Neural cell (in vitro differentiated cells): ENCODE measurements at regions not wholly inside any gene's neighbourhood (a gene's known extent, or its start where the extent isn't known, plus 50 kb on each side); places are given as distances from the start of the nearest gene placed in this dataset.

ENCODE experiments used
- H2AFZ ChIP-seq: fragments of 200-600, 300-800 bp; sonication (generic), shearing (Covaris generic); 2 replicates; pipeline ENCODE4 v1.6.0; 2014; ENCODE audit warnings: low read depth, mild to moderate bottlenecking, antibody characterized with exemption, low read length, moderate library complexity
- H3F3A ChIP-seq: fragments of 200-600 bp; shearing (Covaris generic); 2 replicates; pipeline ENCODE4 v1.6.1; 2016; ENCODE audit warnings: mild to moderate bottlenecking, moderate library complexity, mixed read lengths, antibody characterized with exemption, low read length; ENCODE audit not compliant: insufficient read depth, poor library complexity, severe bottlenecking
- H3K27ac ChIP-seq: fragments of 200-600, 300-800 bp; sonication (generic), shearing (Covaris generic); 2 replicates; pipeline ENCODE4 v1.5.1; 2014; ENCODE audit warnings: mild to moderate bottlenecking, low read length, moderate library complexity
- H3K27me3 ChIP-seq: fragments of 300-800, 200-600 bp; sonication (generic), shearing (Covaris generic); 2 replicates; pipeline ENCODE4 v1.6.0; 2014; ENCODE audit warnings: mild to moderate bottlenecking, low read depth, low read length, moderate library complexity; ENCODE audit not compliant: insufficient read depth
- H3K36me3 ChIP-seq: fragments of 300-800, 200-600 bp; sonication (generic), shearing (Covaris generic); 2 replicates; pipeline ENCODE4 v1.5.1; 2014; ENCODE audit warnings: mild to moderate bottlenecking, antibody characterized with exemption, low read length, moderate library complexity; ENCODE audit not compliant: insufficient read depth
- H3K4me2 ChIP-seq: fragments of 300-800, 200-600 bp; sonication (generic), shearing (Covaris generic); 2 replicates; pipeline ENCODE4 v1.6.0; 2014; ENCODE audit warnings: mild to moderate bottlenecking, low read length
- H3K4me3 ChIP-seq: fragments of 300-800, 200-600 bp; sonication (generic), shearing (Covaris generic); 2 replicates; pipeline ENCODE4 v1.5.1; 2014; ENCODE audit warnings: mild to moderate bottlenecking, low read length, moderate library complexity
- H3K79me2 ChIP-seq: fragments of 200-600 bp; shearing (Covaris generic); replicated peaks from 2 replicates; pipeline ENCODE4 v1.6.0; 2014; ENCODE audit warnings: mild to moderate bottlenecking, low read length, moderate library complexity; ENCODE audit not compliant: insufficient read depth
- H3K9ac ChIP-seq: fragments of 300-800, 200-600 bp; sonication (generic), shearing (Covaris generic); 2 replicates; pipeline ENCODE4 v1.6.1; 2016; ENCODE audit warnings: mild to moderate bottlenecking, low read length, mixed read lengths
- H3K9me2 ChIP-seq: fragments of 200-600 bp; shearing (Covaris generic); 2 replicates; pipeline ENCODE4 v1.6.1; 2016; ENCODE audit warnings: mild to moderate bottlenecking, low read length, mixed read lengths; ENCODE audit not compliant: insufficient read depth
- H3K9me3 ChIP-seq: fragments of 200-600, 300-800 bp; sonication (generic), shearing (Covaris generic); 2 replicates; pipeline ENCODE4 v1.6.1; 2016; ENCODE audit warnings: mild to moderate bottlenecking, mixed run types, low read length, moderate library complexity, mixed read lengths
- H4K20me1 ChIP-seq: fragments of 200-600 bp; shearing (Covaris generic); 2 replicates; pipeline ENCODE4 v1.6.1; 2016; ENCODE audit warnings: mild to moderate bottlenecking, mixed run types; ENCODE audit not compliant: insufficient read depth
- CTCF ChIP-seq: fragments of 450-650 bp; IDR thresholded peaks from 2 replicates; pipeline ENCODE4 v1.5.1; 2014; ENCODE audit warnings: antibody characterized with exemption, mild to moderate bottlenecking, moderate library complexity; ENCODE audit not compliant: poor library complexity, severe bottlenecking
- EP300 ChIP-seq: fragments of 450-650 bp; conservative IDR thresholded peaks from 2 replicates; pipeline ENCODE4 v1.6.1; 2014; ENCODE audit warnings: antibody characterized with exemption, mild to moderate bottlenecking, moderate library complexity; ENCODE audit not compliant: poor library complexity, severe bottlenecking
- EZH2 ChIP-seq: fragments of 200-600, 300-800 bp; shearing (Covaris generic), sonication (generic); IDR thresholded peaks from 2 replicates; pipeline ENCODE4 v1.6.1; 2014; ENCODE audit warnings: antibody characterized with exemption, low read length, borderline replicate concordance, mild to moderate bottlenecking; ENCODE audit not compliant: insufficient read depth, poor library complexity, severe bottlenecking
- MXI1 ChIP-seq: fragments of 450-650 bp; conservative IDR thresholded peaks from 2 replicates; pipeline ENCODE4 v1.6.1; 2014; ENCODE audit warnings: antibody characterized with exemption, mild to moderate bottlenecking; ENCODE audit not compliant: poor library complexity, severe bottlenecking
- POLR2AphosphoS5 ChIP-seq: IDR thresholded peaks from 2 replicates; pipeline ENCODE4 v1.6.1; 2012
- RAD21 ChIP-seq: fragments of 450-650 bp; conservative IDR thresholded peaks from 2 replicates; pipeline ENCODE4 v1.6.1; 2014; ENCODE audit warnings: antibody characterized with exemption, mild to moderate bottlenecking, moderate library complexity
- REST ChIP-seq: IDR thresholded peaks from 2 replicates; pipeline ENCODE4 v1.6.1; 2012; ENCODE audit warnings: borderline replicate concordance
- SMC3 ChIP-seq: fragments of 450-650 bp; conservative IDR thresholded peaks from 2 replicates; pipeline ENCODE4 v1.6.1; 2014; ENCODE audit warnings: antibody characterized with exemption, mild to moderate bottlenecking, moderate library complexity; ENCODE audit not compliant: poor library complexity
- TAF1 ChIP-seq: IDR thresholded peaks from 2 replicates; pipeline ENCODE4 v1.6.1; 2012; ENCODE audit warnings: low read depth

- Histone ChIP-seq H3K27ac (no peak overlapping the region), H4K20me1 (no peaks in the 10 kb centered on the region), H3K27me3 (no peaks in the 10 kb centered on the region), H2AFZ (no peak overlapping the region), H3K4me2 (no peak overlapping the region), H3K79me2 (no peaks in the 10 kb centered on the region), H3K9me2 (no peaks in the 10 kb centered on the region), H3F3A (no peaks in the 10 kb centered on the region), H3K9me3 (no peaks in the 10 kb centered on the region), H3K9ac (no peak overlapping the region), H3K36me3 (no peaks in the 10 kb centered on the region), H3K4me3 (no peak overlapping the region)
- no peak for TF ChIP-seq TAF1
- no peak for TF ChIP-seq MXI1
- TF ChIP-seq EP300: no peak
Observed at GRCh38 chr5:4196744-4197143, 601.1 kb downstream of the IRX1 start.

GRCh38 chr5:4197151-4197550 lies 601.5 kb downstream of the IRX1 start:
- H3K27me3 ChIP-seq: no peaks in the 10 kb centered on the region
- no peaks in the 10 kb centered on the region for H3K36me3 ChIP-seq
- no peaks in the 10 kb centered on the region for H3F3A ChIP-seq
- no peak overlapping the region for H3K4me3 ChIP-seq
- no peak overlapping the region for H3K4me2 ChIP-seq
- H3K9ac ChIP-seq: no peak overlapping the region
- no peaks in the 10 kb centered on the region for H4K20me1 ChIP-seq
- no peaks in the 10 kb centered on the region for H3K9me2 ChIP-seq
- H3K79me2 ChIP-seq: no peaks in the 10 kb centered on the region
- no peaks in the 10 kb centered on the region for H3K9me3 ChIP-seq
- TF ChIP-seq EZH2: no peak
- TF ChIP-seq REST: no peak
- no peak for TF ChIP-seq POLR2AphosphoS5
- TF ChIP-seq MXI1: no peak
- TF ChIP-seq CTCF: no peak
- no peak for TF ChIP-seq TAF1
- TF ChIP-seq RAD21: no peak
- TF ChIP-seq EP300: no peak
- no peak for TF ChIP-seq SMC3
- H2AFZ ChIP-seq: no peak overlapping the region
- no peak overlapping the region for H3K27ac ChIP-seq

- H3K4me3 ChIP-seq: no peak overlapping the region
- no peaks in the 10 kb centered on the region for H4K20me1 ChIP-seq
- H3K79me2 ChIP-seq: no peaks in the 10 kb centered on the region
- no peaks in the 10 kb centered on the region for H3F3A ChIP-seq
- no peaks in the 10 kb centered on the region for H3K9me3 ChIP-seq
- H3K27ac ChIP-seq: no peak overlapping the region
- H3K36me3 ChIP-seq: no peaks in the 10 kb centered on the region
- no peaks in the 10 kb centered on the region for H3K9me2 ChIP-seq
- no peak overlapping the region for H2AFZ ChIP-seq
- H3K27me3 ChIP-seq: no peaks in the 10 kb centered on the region
- no peak overlapping the region for H3K9ac ChIP-seq
- TF ChIP-seq TAF1 (no peak), CTCF (no peak), SMC3 (no peak), EZH2 (no peak), MXI1 (no peak), EP300 (no peak), POLR2AphosphoS5 (no peak)
- no peak overlapping the region for H3K4me2 ChIP-seq
Observed at GRCh38 chr5:4198461-4198860, 602.8 kb downstream of the IRX1 start.
